OCI-LY7 (cell line): ENCODE measurements at regions not wholly inside any gene's neighbourhood (a gene's known extent, or its start where the extent isn't known, plus 50 kb on each side); places are given as distances from the start of the nearest gene placed in this dataset.

Source experiments
- BruUV-seq: library from RNA; stranded (reverse); fragments of 400-500 nt; replicated peaks from 2 replicates; lab custom pipeline; 2021; lab: Mats Ljungman, UMichigan
- CTCF ChIA-PET: fragments of 300-600 bp; sonication (Branson Sonifier 250); formaldehyde crosslinking; loops from one replicate; lab custom pipeline; 2022; ENCODE audit warnings: antibody characterized with exemption; ENCODE audit not compliant: unreplicated experiment; lab: Charles Lee
- POLR2A ChIA-PET: fragments of 300-600 bp; sonication (Branson Sonifier 250); formaldehyde crosslinking; loops from one replicate; lab custom pipeline; 2022; ENCODE audit warnings: antibody characterized with exemption; lab: Charles Lee
- DNase-seq: peaks from one replicate; pipeline ENCODE4 v3.0.0-alpha.2; 2015; ENCODE audit warnings: low spot score
- H2AFZ ChIP-seq: fragments of 200-600 bp; sonication (generic), shearing (Covaris generic); 2 replicates; pipeline ENCODE4 v1.6.1; 2014; ENCODE audit warnings: mild to moderate bottlenecking, antibody characterized with exemption, low read length, moderate library complexity
- H3K27ac ChIP-seq: fragments of 200-600 bp; sonication (generic); 2 replicates; pipeline ENCODE4 v1.5.1; 2014; ENCODE audit warnings: mixed run types, low read depth, mild to moderate bottlenecking, moderate library complexity, low read length, inconsistent platforms; ENCODE audit not compliant: poor library complexity, severe bottlenecking
- H3K36me3 ChIP-seq: fragments of 200-600 bp; sonication (generic); 2 replicates; pipeline ENCODE4 v1.6.1; 2014; ENCODE audit warnings: mild to moderate bottlenecking, antibody characterized with exemption, low read length, moderate library complexity, mixed read lengths; ENCODE audit not compliant: insufficient read depth
- H3K4me1 ChIP-seq: fragments of 200-600 bp; sonication (generic); 2 replicates; pipeline ENCODE4 v1.5.1; 2014; ENCODE audit warnings: mild to moderate bottlenecking, low read length; ENCODE audit not compliant: insufficient read depth, poor library complexity, severe bottlenecking
- H3K4me2 ChIP-seq: fragments of 200-600 bp; sonication (generic); 2 replicates; pipeline ENCODE4 v1.6.1; 2014; ENCODE audit warnings: mild to moderate bottlenecking, low read length
- H3K4me3 ChIP-seq: fragments of 200-600 bp; sonication (generic); 2 replicates; pipeline ENCODE4 v1.5.1; 2014; ENCODE audit warnings: mild to moderate bottlenecking, low read depth, low read length; ENCODE audit not compliant: poor library complexity, severe bottlenecking
- H3K79me2 ChIP-seq: fragments of 200-600 bp; sonication (generic); 2 replicates; pipeline ENCODE4 v1.6.1; 2016; ENCODE audit warnings: low read depth, mild to moderate bottlenecking, low read length, moderate library complexity, mixed read lengths; ENCODE audit not compliant: insufficient read depth
- H3K9me2 ChIP-seq: fragments of 200-600 bp; sonication (generic); 2 replicates; pipeline ENCODE4 v1.6.1; 2016; ENCODE audit warnings: mild to moderate bottlenecking, low read length, mixed read lengths; ENCODE audit not compliant: insufficient read depth
- H3K9me3 ChIP-seq: fragments of 200-600 bp; sonication (generic); 2 replicates; pipeline ENCODE4 v1.6.1; 2014; ENCODE audit warnings: mild to moderate bottlenecking, mixed run types, low read length, mixed read lengths
- H4K20me1 ChIP-seq: fragments of 200-600 bp; sonication (generic); 2 replicates; pipeline ENCODE4 v1.6.1; 2014; ENCODE audit warnings: mild to moderate bottlenecking, antibody characterized with exemption, low read length, moderate library complexity, mixed read lengths; ENCODE audit not compliant: insufficient read depth
- CTCF ChIP-seq: fragments of 200-600 bp; sonication (generic); conservative IDR thresholded peaks from 2 replicates; pipeline ENCODE4 v1.5.1; 2014; ENCODE audit warnings: mild to moderate bottlenecking, antibody characterized with exemption, low read length, moderate library complexity, mixed read lengths
- EZH2phosphoT487 ChIP-seq: fragments of 200-600 bp; sonication (generic); IDR thresholded peaks from 2 replicates; pipeline ENCODE4 v1.6.1; 2018; ENCODE audit warnings: low read depth, borderline replicate concordance, mild to moderate bottlenecking, mixed run types, antibody characterized with exemption, low read length, moderate library complexity, mixed read lengths
- intact Hi-C: fragments of 100-400 bp; cut with micrococcal nuclease; formaldehyde crosslinking; loops from one replicate; pipeline ENCODE4 v1.10.0; 2022; ENCODE audit not compliant: unreplicated experiment

GRCh38 chr2:76437564-76437963 lies 726.8 kb upstream of the GCFC2 start:
- H3K36me3 ChIP-seq = no peaks in the 10 kb centered on the region
- H4K20me1 ChIP-seq = no peaks in the 10 kb centered on the region
- H3K79me2 ChIP-seq = no peaks in the 10 kb centered on the region
- H3K4me2 ChIP-seq = no peak overlapping the region
- POLR2A ChIA-PET = no interaction called here
- intact Hi-C loops = no loop called here
- DNase-seq = no peak
- H3K27ac ChIP-seq = no peak overlapping the region
- CTCF ChIA-PET = no interaction called here
- BruUV-seq = no TSS peak
- H3K4me1 ChIP-seq = no peaks in the 10 kb centered on the region
- no peaks in the 10 kb centered on the region for H3K9me3 ChIP-seq
- H3K4me3 ChIP-seq = no peak overlapping the region
- no peaks in the 10 kb centered on the region for H3K9me2 ChIP-seq
- TF ChIP-seq CTCF (no peak), EZH2phosphoT487 (no peak)
- no peak overlapping the region for H2AFZ ChIP-seq

GRCh38 chr2:76429374-76429773 lies 718.7 kb upstream of the GCFC2 start:
- Histone ChIP-seq H3K9me3 (no peaks in the 10 kb centered on the region), H2AFZ (no peak overlapping the region), H4K20me1 (no peaks in the 10 kb centered on the region), H3K4me2 (no peak overlapping the region), H3K4me3 (no peak overlapping the region), H3K9me2 (no peaks in the 10 kb centered on the region), H3K27ac (no peak overlapping the region), H3K36me3 (no peaks in the 10 kb centered on the region), H3K79me2 (no peaks in the 10 kb centered on the region), H3K4me1 (no peaks in the 10 kb centered on the region)
- TF ChIP-seq CTCF (no peak), EZH2phosphoT487 (no peak)
- intact Hi-C loops = no loop called here
- DNase-seq = no peak
- ChIA-PET CTCF (no interaction called here), POLR2A (no interaction called here)
- BruUV-seq = no TSS peak

GRCh38 chr2:76427452-76427851 lies 716.7 kb upstream of the GCFC2 start:
- H3K4me1 ChIP-seq = no peaks in the 10 kb centered on the region
- H3K4me2 ChIP-seq = no peak overlapping the region
- H3K4me3 ChIP-seq = no peak overlapping the region
- H2AFZ ChIP-seq = no peak overlapping the region
- DNase-seq = no peak
- H3K36me3 ChIP-seq = no peaks in the 10 kb centered on the region
- no peaks in the 10 kb centered on the region for H4K20me1 ChIP-seq
- no peak overlapping the region for H3K27ac ChIP-seq
- ChIA-PET POLR2A (no interaction called here), CTCF (no interaction called here)
- TF ChIP-seq EZH2phosphoT487 = no peak
- TF ChIP-seq CTCF = no peak
- no TSS peak for BruUV-seq
- no peaks in the 10 kb centered on the region for H3K9me2 ChIP-seq
- intact Hi-C loops = no loop called here
- H3K9me3 ChIP-seq = no peaks in the 10 kb centered on the region
- H3K79me2 ChIP-seq = no peaks in the 10 kb centered on the region
